Endothelial cell (in vitro differentiated cells): ENCODE measurements at regions not wholly inside any gene's neighbourhood (a gene's known extent, or its start where the extent isn't known, plus 50 kb on each side); places are given as distances from the start of the nearest gene placed in this dataset.
A peak's percentile ranks its signal among the peaks of the same experiment; 100 is the strongest.

Source experiments
- DNase-seq: peaks from one replicate; pipeline ENCODE4 v3.0.0; 2021; ENCODE audit warnings: low spot score
- H3K27ac Mint-ChIP-seq: one replicate; pipeline ENCODE4 v1.8.0; 2021; ENCODE audit warnings: mixed read lengths, inconsistent platforms; ENCODE audit not compliant: unreplicated experiment
- H3K27me3 Mint-ChIP-seq: one replicate; pipeline ENCODE4 v1.8.0; 2021; ENCODE audit warnings: mild to moderate bottlenecking, moderate library complexity, mixed read lengths, inconsistent platforms; ENCODE audit not compliant: unreplicated experiment
- H3K36me3 Mint-ChIP-seq: one replicate; pipeline ENCODE4 v1.8.0; 2021; ENCODE audit warnings: mild to moderate bottlenecking, low read depth, mixed read lengths, inconsistent platforms; ENCODE audit not compliant: unreplicated experiment
- H3K4me1 Mint-ChIP-seq: one replicate; pipeline ENCODE4 v1.8.0; 2021; ENCODE audit warnings: mild to moderate bottlenecking, mixed read lengths, inconsistent platforms; ENCODE audit not compliant: unreplicated experiment
- H3K4me3 Mint-ChIP-seq: one replicate; pipeline ENCODE4 v1.8.0; 2021; ENCODE audit warnings: mild to moderate bottlenecking, mixed read lengths, inconsistent platforms; ENCODE audit not compliant: unreplicated experiment
- H3K9me3 Mint-ChIP-seq: one replicate; pipeline ENCODE4 v1.8.0; 2021; ENCODE audit warnings: mixed read lengths, inconsistent platforms; ENCODE audit not compliant: unreplicated experiment
- TF ChIP-seq, protein P1 (sequence below): fragments of 200-600 bp; sonication (generic); IDR thresholded peaks from one replicate; pipeline ENCODE4 v1.5.0; 2021; ENCODE audit warnings: antibody characterized with exemption; ENCODE audit not compliant: unreplicated experiment

DNA sequence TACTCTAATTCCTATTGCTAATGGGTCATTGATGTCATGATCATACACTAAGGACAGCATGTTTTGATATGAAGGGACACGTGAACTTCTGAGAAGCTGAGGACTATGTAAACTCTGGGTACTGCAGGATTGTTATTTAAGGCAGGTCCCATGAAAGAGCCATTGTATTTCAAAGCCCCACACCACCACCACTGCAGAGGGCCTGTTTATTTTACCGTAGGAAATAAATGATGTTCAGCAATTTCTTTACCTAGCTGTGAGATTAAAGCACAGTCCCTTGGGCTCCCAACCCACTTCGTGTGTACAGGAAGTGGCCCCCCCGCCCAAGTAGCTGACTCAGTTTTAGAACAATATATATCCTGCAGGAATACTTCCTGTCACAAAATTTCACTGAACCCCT lies 89.8 kb upstream of the ACSL4 start:
- Mint-ChIP-seq H3K36me3 (no peaks in the 10 kb centered on the region), H3K9me3 (no peaks in the 10 kb centered on the region), H3K4me3 (no peak overlapping the region), H3K4me1 (peaks cover 13% of the 10 kb centered on the region), H3K27ac (peak overlapping the region; percentile 30), H3K27me3 (peaks cover 2% of the 10 kb centered on the region)
- DNase-seq, result no peak
- TF ChIP-seq, protein P1, sequence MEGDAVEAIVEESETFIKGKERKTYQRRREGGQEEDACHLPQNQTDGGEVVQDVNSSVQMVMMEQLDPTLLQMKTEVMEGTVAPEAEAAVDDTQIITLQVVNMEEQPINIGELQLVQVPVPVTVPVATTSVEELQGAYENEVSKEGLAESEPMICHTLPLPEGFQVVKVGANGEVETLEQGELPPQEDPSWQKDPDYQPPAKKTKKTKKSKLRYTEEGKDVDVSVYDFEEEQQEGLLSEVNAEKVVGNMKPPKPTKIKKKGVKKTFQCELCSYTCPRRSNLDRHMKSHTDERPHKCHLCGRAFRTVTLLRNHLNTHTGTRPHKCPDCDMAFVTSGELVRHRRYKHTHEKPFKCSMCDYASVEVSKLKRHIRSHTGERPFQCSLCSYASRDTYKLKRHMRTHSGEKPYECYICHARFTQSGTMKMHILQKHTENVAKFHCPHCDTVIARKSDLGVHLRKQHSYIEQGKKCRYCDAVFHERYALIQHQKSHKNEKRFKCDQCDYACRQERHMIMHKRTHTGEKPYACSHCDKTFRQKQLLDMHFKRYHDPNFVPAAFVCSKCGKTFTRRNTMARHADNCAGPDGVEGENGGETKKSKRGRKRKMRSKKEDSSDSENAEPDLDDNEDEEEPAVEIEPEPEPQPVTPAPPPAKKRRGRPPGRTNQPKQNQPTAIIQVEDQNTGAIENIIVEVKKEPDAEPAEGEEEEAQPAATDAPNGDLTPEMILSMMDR, result no peak

DNA sequence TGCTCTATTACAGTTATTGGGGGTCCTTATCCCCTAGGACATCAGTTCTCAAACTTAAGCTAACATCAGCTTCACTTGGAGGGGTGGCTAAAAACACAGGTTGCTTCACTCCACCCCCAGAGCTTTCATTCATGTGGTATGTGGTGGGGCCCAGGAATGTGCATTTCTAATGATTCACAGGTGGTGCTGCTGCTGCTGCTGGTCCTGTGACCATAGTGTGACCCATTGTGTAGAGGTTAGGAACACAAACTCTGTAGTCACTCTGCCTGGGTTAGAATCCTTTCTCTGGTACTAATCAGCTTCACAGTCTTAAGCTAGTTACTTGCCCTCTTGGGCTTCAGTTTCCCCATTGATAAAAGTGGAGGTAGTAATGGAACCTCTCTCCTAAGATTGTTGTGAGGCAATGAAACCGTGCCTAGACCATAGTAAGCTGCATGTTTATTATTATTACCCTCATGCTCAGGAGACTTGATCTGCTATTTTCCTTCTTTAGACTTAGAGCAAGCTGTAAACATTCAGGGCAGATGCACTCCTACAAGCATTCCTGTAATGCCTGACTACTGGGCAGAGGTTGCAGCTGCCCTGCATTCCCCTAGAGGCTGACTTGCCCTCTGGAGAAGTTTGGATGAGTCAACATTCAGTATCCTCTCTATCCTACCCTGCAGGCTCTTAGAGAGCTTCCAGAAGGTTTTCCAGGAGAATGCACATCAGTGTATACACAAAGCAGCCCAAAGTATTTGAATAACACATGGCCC lies 94.1 kb upstream of the ACSL4 start:
- Mint-ChIP-seq H3K9me3 (no peaks in the 10 kb centered on the region), H3K36me3 (no peaks in the 10 kb centered on the region), H3K4me3 (no peak overlapping the region), H3K27me3 (peaks cover 2% of the 10 kb centered on the region), H3K27ac (no peak overlapping the region), H3K4me1 (peaks cover 24% of the 10 kb centered on the region)
- TF ChIP-seq, protein P1, result no peak
- no peak for DNase-seq

- no peak overlapping the region for H3K27ac Mint-ChIP-seq
- no peaks in the 10 kb centered on the region for H3K9me3 Mint-ChIP-seq
- DNase-seq, result no peak
- H3K36me3 Mint-ChIP-seq, result no peaks in the 10 kb centered on the region
- H3K4me1 Mint-ChIP-seq, result peaks cover 23% of the 10 kb centered on the region
- H3K27me3 Mint-ChIP-seq, result peaks cover 2% of the 10 kb centered on the region
- TF ChIP-seq, protein P1, result no peak
- H3K4me3 Mint-ChIP-seq, result no peak overlapping the region
These were observed 94.7 kb upstream of the ACSL4 start for GRCh38 chrX:109827772-109828171.

DNA sequence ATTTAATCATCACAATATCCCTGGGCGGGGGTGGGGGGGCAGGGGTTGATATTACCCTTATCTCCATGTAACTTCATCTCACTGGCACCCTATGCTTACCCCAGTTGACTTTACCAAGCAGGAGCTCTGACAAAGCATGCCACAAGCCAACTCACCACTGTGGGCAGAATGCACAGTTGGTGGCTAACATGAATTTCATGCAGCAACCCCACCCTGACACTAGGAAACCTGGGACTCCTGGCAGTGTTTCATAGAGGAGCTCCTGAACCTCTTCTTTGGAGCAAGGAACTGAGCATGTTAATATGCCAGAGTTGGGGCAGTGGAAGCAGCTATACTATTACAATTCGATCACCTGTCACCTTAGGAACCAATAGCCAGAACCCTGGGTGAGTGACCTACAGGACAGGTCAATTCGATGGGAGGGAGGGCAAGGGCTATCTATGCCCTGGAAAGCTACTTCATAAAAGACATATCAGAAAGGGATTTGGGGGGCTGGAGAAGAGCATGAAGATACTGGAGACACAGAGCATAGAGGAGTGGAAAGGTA lies 97.2 kb upstream of the ACSL4 start:
- H3K9me3 Mint-ChIP-seq, result no peaks in the 10 kb centered on the region
- peaks cover 11% of the 10 kb centered on the region for H3K4me1 Mint-ChIP-seq
- H3K27ac Mint-ChIP-seq, result no peak overlapping the region

More for the DNA sequence above, 97.2 kb upstream of the ACSL4 start:
- DNase-seq, result no peak
- Mint-ChIP-seq H3K36me3 (no peaks in the 10 kb centered on the region), H3K4me3 (no peak overlapping the region), H3K27me3 (peaks cover 2% of the 10 kb centered on the region)
- TF ChIP-seq, protein P1, result no peak
